T-helper 2 cell (primary cell): ENCODE measurements at regions not wholly inside any gene's neighbourhood (a gene's known extent, or its start where the extent isn't known, plus 50 kb on each side); places are given as distances from the start of the nearest gene placed in this dataset.
A peak's percentile ranks its signal among the peaks of the same experiment; 100 is the strongest.

Experiments
- DNase-seq, 5 experiments: peaks; one replicate each; pipeline versions ENCODE4 v3.0.0 to v3.0.0-alpha.2; 2012 to 2022

GRCh38 chr7:33701927-33702326 lies 203.4 kb upstream of the BMPER start:
- no peak for DNase-seq

- no peak for DNase-seq
Observed at GRCh38 chr7:33702514-33703054, 202.8 kb upstream of the BMPER start.

GRCh38 chr7:33705333-33705833 lies 200.0 kb upstream of the BMPER start:
- no peak for DNase-seq

GRCh38 chr7:33706186-33706585 lies 199.2 kb upstream of the BMPER start:
- DNase-seq, result no peak

GRCh38 chr7:33706771-33707200 lies 198.6 kb upstream of the BMPER start:
- no peak for DNase-seq

- DNase-seq, result peak in 1 of 5 experiments; percentile 5
Observed at GRCh38 chr7:33707427-33707826, 197.9 kb upstream of the BMPER start.

GRCh38 chr7:33710608-33711007 lies 194.7 kb upstream of the BMPER start:
- DNase-seq, result no peak

GRCh38 chr7:33711231-33712019 lies 193.9 kb upstream of the BMPER start:
- no peak for DNase-seq

- DNase-seq, result no peak
Observed at GRCh38 chr7:33712020-33712414, 193.3 kb upstream of the BMPER start.

- no peak for DNase-seq
Observed at GRCh38 chr7:33714208-33714607, 191.1 kb upstream of the BMPER start.

- DNase-seq, result no peak
Observed at GRCh38 chr7:33716581-33717477, 188.5 kb upstream of the BMPER start.

- no peak for DNase-seq
Observed at GRCh38 chr7:33719059-33719581, 186.2 kb upstream of the BMPER start.

- DNase-seq, result no peak
Observed at GRCh38 chr7:33720139-33720538, 185.2 kb upstream of the BMPER start.

GRCh38 chr7:33720870-33721269 lies 184.5 kb upstream of the BMPER start:
- DNase-seq, result no peak

GRCh38 chr7:33721895-33722294 lies 183.4 kb upstream of the BMPER start:
- no peak for DNase-seq

GRCh38 chr7:33722383-33723101 lies 182.8 kb upstream of the BMPER start:
- no peak for DNase-seq

- DNase-seq, result no peak
Observed at GRCh38 chr7:33724201-33724600, 181.1 kb upstream of the BMPER start.

GRCh38 chr7:33725111-33726025 lies 180.0 kb upstream of the BMPER start:
- no peak for DNase-seq

GRCh38 chr7:33726582-33726981 lies 178.8 kb upstream of the BMPER start:
- DNase-seq, result no peak

GRCh38 chr7:33727315-33727714 lies 178.0 kb upstream of the BMPER start:
- no peak for DNase-seq

- DNase-seq, result no peak
Observed at GRCh38 chr7:33728873-33729551, 176.3 kb upstream of the BMPER start.
